ENCODE measurements at regions not wholly inside any gene's neighbourhood (a gene's known extent, or its start where the extent isn't known, plus 50 kb on each side); places are given as distances from the start of the nearest gene placed in this dataset.

GRCh38 chr4:112953262-112953661, 96.2 kb upstream of the ANK2 start:
- Histone ChIP-seq H2BK20ac (ENCODE audit: low read depth, low read length) (no peak overlapping the region), H3K4ac (ENCODE audit: low read depth, low read length) (no peak overlapping the region), H3K23ac (ENCODE audit: low read depth, low read length) (no peak overlapping the region), H3K79me1 (ENCODE audit: low read depth in 1 of 2, low read length in 2 of 2) (no peaks in the 10 kb centered on the region), H3K27ac (ENCODE audit: insufficient read depth, low read length) (no peak overlapping the region), H3K9me1 (ENCODE audit: insufficient read depth, low read length) (no peaks in the 10 kb centered on the region), H3K9ac (ENCODE audit: low read depth, low read length) (no peak overlapping the region), H4K20me1 (ENCODE audit: insufficient read depth, low read length) (no peaks in the 10 kb centered on the region), H4K8ac (ENCODE audit: low read depth in 2 of 2, low read length in 2 of 2) (no peak overlapping the region), H3K14ac (replicated peaks; ENCODE audit: low read depth, low read length) (no peak overlapping the region), H3K18ac (ENCODE audit: low read depth, low read length) (no peak overlapping the region), H3K4me2 (ENCODE audit: low read depth, low read length) (no peak overlapping the region), H2AK9ac (replicated peaks; ENCODE audit: low read depth, low read length, poor library complexity) (no peak overlapping the region), H3K36me3 (ENCODE audit: control insufficient read depth, insufficient read depth, low read length) (no peaks in the 10 kb centered on the region), H2BK120ac (ENCODE audit: low read depth, low read length) (no peak overlapping the region), H4K91ac (ENCODE audit: insufficient read depth, low read depth, low read length) (no peak overlapping the region), H3K27me3 (ENCODE audit: control insufficient read depth, insufficient read depth, low read length) (no peaks in the 10 kb centered on the region), H3K4me3 (ENCODE audit: insufficient read depth, low read depth, low read length) (no peak overlapping the region), H3K9me3 (ENCODE audit: control insufficient read depth, insufficient read depth, low read length) (no peaks in the 10 kb centered on the region), H2BK15ac (ENCODE audit: low read depth, low read length) (no peak overlapping the region), H4K5ac (ENCODE audit: low read depth, low read length) (no peak overlapping the region), H2AK5ac (ENCODE audit: low read depth, low read length) (no peak overlapping the region), H3K56ac (ENCODE audit: extremely low read depth, insufficient read depth, low read length) (no peak overlapping the region), H2BK5ac (ENCODE audit: low read depth, low read length, poor library complexity, severe bottlenecking) (no peak overlapping the region), H3K4me1 (ENCODE audit: control insufficient read depth, insufficient read depth, low read length) (no peaks in the 10 kb centered on the region), H2AFZ (replicated peaks; ENCODE audit: low read length, poor library complexity) (no peak overlapping the region)
- in situ Hi-C loops (cut with MboI; ENCODE audit: low sequenced_read_pairs) (no loop called here), dilution Hi-C loops (cut with HindIII; ENCODE audit: low sequenced_read_pairs, unreplicated experiment) (no loop called here), intact Hi-C loops (cut with micrococcal nuclease) (no loop called here)
- no peak for ATAC-seq (ENCODE audit: low read depth)
- ChIA-PET CTCF (no interaction called here), POLR2A (ENCODE audit: unreplicated experiment) (no interaction called here)
- no TSS peak for BruUV-seq (replicated peaks)
- TF ChIP-seq RCOR1 (IDR thresholded peaks at IDR 0.05; ENCODE audit: insufficient replicate concordance, low read length), result no peak
- no peak for DNase-seq
- no CpG with 5 or more reads among the region's 3 CpGs for WGBS, 2 experiments (ENCODE audit: extremely low coverage in 2 of 2, insufficient read length in 1 of 2)

Measured in IMR-90 (cell line).